ENCODE measurements at regions not wholly inside any gene's neighbourhood (a gene's known extent, or its start where the extent isn't known, plus 50 kb on each side); places are given as distances from the start of the nearest gene placed in this dataset.

GRCh38 chr1:244349581-244350001 lies 102.1 kb downstream of the ADSS2 start:
- TF ChIP-seq EP300 (IDR thresholded peaks at IDR 0.05) (no peak), CTCF (IDR thresholded peaks at IDR 0.05) (no peak), POLR2A (IDR thresholded peaks at IDR 0.05) (no peak)
